OCI-M2 (cell line): ENCODE measurements at regions not wholly inside any gene's neighbourhood (a gene's known extent, or its start where the extent isn't known, plus 50 kb on each side); places are given as distances from the start of the nearest gene placed in this dataset.
"Not testable (repeated sequence)": the region's sequence is repeated elsewhere in the genome, so short reads cannot be mapped to it uniquely, and the experiment has no call there.

Experiments used
- DNase-seq: peaks from one replicate; lab custom pipeline; 2025; ENCODE audit not compliant: unreplicated experiment; lab: John Stamatoyannopoulos, UW

DNA sequence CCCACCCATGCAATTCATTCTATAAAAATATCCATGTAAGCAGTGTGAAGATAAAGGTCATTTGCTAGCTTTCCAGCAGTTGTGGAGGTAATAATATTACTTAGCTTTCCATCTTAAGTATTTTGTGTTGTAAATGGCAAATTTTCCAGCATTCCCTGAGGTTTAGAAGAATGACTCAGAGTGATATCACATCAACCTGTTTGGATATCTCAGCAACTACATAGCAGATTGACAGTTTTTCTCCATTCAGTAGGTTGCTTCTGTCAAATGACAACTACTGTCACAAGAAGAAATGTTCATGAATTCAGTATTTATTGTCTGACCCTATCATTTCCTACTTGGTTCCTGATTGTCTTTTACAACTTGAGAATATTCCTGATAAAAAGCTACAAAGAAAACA is 434.9 kb upstream of the GALNTL6 start:
- no peak for DNase-seq

DNA sequence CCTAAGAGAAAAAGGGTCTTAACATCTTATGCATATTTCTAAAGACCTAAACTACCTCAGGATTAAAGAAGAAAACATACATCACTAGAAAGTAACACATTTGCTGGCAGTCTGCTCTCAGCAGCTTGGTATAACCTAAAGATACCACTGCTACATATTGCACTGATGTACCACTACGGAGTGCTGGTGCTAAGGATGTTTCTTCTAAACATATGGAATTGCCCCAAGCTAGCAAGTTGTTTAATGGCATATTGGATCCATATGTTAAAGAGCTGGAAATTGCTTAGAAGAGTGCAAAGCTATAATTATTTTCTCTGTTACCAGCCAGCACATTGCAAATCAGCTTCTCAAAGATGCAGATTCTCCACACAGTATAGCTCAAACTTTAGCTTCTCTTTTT is 436.5 kb upstream of the GALNTL6 start:
- DNase-seq, result no peak

DNA sequence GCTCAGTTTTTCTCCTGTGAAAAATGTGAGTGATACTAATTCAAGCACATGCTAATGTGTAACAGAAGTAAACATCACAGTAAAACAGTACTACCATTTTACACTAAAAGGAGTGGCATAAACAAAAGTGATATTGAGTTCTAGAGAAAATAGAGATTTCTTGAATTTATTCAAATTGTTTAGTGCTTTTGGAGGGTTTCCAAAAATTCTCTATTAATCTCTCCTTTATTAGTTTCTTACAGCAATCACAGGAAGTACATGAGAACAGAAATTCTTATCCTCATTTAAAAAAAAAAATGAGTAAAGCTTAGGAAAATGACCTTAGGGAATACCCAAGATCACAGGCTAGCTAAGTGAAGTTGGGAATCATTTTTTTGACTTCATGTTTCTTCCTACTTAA is 459.7 kb upstream of the GALNTL6 start:
- DNase-seq, result no peak

GRCh38 chr4:171348090-171348489 is 465.1 kb upstream of the GALNTL6 start:
- DNase-seq, result no peak

GRCh38 chr4:171342646-171343045 is 470.6 kb upstream of the GALNTL6 start:
- DNase-seq, result no peak

DNA sequence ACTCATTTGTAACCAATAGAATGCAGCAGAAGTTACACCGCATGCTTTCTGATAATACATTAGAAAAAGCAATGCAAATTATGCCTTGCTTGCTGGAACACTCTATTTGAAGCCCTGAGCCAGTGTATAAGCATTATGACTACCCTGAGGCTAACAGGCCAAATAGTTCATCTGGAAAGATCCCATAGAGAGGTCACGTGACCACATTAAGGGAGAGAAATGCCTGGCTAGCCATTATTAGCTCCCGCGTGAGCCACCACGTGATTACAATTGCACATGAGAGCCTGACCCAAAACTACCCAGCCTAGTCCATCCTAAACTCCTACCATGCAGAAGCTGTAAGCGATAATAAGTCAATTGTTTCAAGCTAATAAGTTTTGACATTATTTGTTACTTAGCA is 472.9 kb upstream of the GALNTL6 start:
- no peak for DNase-seq

GRCh38 chr4:171334549-171334948 is 478.7 kb upstream of the GALNTL6 start:
- no peak for DNase-seq

DNA sequence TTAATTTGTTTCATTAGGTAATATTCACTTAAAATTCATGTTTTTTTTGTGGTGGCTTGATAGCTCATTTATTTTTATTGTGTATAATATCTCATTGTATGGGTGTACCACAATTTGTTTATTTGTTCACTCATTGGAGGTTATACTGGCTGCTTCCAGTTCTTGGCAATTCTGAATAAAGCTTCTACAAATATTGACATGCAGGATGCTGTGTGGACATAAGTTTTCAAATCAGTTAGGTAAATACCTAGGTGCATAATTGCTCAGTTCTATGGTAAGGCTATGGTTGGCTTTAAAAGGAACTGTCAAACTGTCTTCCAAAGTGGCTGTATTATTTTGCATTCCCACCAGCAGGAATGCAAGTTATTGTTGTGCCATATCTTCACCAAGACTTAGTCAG is 504.5 kb upstream of the GALNTL6 start:
- DNase-seq, result no peak

DNA sequence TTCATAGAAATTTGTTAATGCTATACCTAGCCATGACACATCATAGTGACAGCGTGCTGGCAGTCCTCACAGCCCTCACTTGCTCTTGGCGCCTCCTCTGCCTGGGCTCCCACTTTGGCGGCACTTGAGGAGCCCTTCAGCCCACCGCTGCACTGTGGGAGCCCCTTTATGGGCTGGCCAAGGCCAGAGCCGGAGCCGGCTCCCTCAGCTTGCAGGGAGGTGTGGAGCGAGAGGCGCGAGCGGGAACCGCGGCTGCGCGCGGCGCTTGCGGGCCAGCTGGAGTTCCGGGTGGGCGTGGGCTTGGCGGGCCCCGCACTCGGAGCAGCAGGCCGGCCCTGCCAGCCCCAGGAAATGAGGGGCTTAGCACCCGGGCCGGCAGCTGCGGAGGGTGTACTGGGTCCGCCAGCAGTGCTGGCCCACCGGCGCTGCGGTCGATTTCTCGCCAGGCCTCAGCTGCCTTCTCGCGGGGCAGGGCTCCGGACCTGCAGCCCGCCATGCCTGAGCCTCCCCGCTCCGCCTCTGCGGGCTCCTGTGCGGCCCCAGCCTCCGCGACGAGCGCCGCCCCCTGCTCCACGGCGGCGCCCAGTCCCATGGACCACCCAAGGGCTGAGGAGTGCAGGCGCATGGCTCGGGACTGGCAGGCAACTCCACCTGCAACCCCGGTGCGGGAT is 515.0 kb upstream of the GALNTL6 start:
- not testable (repeated sequence) for DNase-seq

GRCh38 chr4:171288816-171289432 is 524.3 kb upstream of the GALNTL6 start:
- DNase-seq, result no peak

GRCh38 chr4:171281359-171281758 is 531.8 kb upstream of the GALNTL6 start:
- no peak for DNase-seq

DNA sequence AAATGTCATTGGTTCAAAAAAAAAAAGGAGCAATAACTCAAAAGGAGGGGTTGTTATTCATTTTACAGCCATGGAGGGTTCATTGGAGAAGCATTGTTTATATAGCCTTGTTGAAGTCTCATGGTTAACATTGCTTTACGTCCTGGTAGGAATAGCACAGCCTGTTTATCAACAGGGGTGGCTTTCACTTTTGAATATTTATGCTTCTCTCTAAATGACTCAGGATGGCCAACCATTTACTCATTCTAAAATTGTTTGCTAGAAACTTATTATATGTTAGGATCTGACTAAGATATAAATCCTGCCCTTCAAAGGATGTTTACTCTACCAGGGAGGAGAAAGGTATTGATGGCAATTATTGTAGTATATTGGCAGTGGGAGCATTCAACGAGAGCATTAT is 534.1 kb upstream of the GALNTL6 start:
- DNase-seq, result no peak

DNA sequence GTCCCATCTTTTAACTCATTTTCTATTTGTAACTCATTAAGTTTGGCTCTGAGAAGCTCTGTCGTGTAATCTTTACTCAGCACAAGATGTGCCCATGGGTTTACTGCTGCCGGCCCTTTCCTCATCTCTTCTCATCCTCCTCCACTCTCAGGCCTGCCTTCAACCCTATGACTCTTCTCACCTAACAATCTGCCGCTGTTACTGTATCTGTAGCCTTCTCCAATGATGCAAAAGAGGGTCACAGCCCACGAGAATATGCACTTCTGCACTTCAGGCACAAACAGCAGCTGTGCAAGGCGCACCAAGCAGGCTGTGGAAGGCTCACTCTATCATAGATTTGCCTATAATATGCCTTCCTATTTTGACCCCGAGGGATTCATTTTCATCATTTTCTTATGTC is 546.5 kb upstream of the GALNTL6 start:
- DNase-seq, result no peak

GRCh38 chr4:171265190-171265818 is 547.9 kb upstream of the GALNTL6 start:
- DNase-seq, result no peak

- DNase-seq, result no peak
Observed at GRCh38 chr4:171256223-171256622, 557.0 kb upstream of the GALNTL6 start.

GRCh38 chr4:171246948-171247347 is 566.3 kb upstream of the GALNTL6 start:
- DNase-seq, result no peak

GRCh38 chr4:171242831-171243230 is 570.4 kb upstream of the GALNTL6 start:
- DNase-seq, result no peak

DNA sequence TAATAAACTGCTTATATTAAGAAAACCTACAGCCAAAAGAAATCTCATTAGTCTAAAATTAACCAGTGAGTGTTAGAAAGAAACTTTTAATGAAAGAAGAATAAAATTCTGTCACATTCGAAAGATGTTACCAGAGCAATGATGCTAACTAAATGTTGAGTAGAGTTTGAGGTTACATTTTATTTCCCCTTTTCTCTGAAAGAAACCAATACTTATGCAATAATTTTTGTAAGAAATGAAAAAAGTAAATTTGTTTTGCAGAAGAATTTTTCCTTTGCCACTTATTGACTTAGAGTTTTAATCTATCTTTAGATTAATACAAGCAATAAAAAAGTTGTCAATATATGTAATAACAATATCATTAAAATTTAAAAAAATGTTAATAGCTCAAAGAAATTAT is 574.0 kb upstream of the GALNTL6 start:
- no peak for DNase-seq

GRCh38 chr4:171235521-171235920 is 577.7 kb upstream of the GALNTL6 start:
- DNase-seq, result no peak

DNA sequence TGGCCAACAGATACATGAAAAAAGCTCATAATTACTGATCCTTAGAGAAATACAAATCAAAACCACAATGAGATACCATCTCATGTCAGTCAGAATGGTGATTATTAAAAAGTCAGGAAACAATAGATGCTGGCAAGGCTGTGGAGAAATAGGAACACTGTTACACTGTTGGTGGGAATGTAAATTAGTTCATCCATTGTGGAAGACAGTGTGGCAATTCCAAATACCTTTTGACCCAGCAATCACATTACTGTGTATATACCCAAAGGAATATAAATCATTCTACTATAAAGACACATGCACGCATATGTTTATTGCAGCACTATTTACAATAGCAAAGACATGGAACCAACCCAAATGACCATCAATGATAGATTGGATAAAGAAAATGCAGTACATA is 583.9 kb upstream of the GALNTL6 start:
- DNase-seq, result not testable (repeated sequence)

DNA sequence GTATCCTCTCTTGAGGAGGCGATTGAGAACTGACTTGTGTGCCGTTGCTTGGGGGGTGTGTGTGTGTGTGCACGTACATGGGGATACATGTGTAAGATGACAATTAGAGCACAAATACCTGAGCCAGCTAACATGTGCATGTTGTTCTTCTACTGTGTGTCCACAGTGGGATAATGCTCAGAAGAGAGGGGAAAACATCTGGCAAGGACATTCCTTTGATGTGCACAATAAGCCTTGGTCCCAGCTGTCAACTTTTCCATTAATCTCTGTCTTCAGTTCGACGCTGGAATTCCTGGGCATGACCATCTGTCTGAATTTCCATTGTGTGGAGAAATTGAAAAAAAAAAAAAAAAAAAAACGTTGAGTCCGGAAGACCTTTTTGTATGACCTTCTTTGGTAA is 592.0 kb upstream of the GALNTL6 start:
- no peak for DNase-seq

GRCh38 chr4:171203425-171203824 is 609.8 kb upstream of the GALNTL6 start:
- DNase-seq, result no peak

DNA sequence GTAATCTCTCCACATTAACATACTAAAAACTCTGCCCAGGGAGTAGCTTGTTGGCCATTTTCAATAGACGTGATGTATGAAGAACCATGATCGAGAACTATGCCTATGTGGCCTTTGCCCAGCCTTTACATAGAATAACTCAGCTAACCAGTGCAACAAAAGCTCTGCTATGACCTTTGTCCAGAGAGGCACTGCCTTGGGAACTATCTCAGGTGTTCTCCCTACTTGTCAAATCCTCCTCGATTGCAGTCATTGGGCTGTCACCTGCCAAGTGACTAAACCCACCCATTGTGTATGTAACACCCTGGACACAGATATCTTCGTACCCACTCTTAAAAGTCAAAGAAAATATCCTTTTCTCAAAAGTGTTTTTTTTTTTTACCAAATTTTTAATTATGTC is 610.3 kb upstream of the GALNTL6 start:
- no peak for DNase-seq
